PC-3 (cell line): ENCODE measurements at regions not wholly inside any gene's neighbourhood (a gene's known extent, or its start where the extent isn't known, plus 50 kb on each side); places are given as distances from the start of the nearest gene placed in this dataset.

Experiments used
- ATAC-seq: fragments of 200-7000 bp; cut with Tn5 transposase; 2 replicates; pipeline ENCODE4 v1.9.1; 2020; ENCODE audit warnings: mild to moderate bottlenecking, moderate library complexity
- BruUV-seq: library from RNA; stranded (reverse); fragments of 400-500 nt; replicated peaks from 2 replicates; lab custom pipeline; 2021; lab: Mats Ljungman, UMichigan
- CTCF ChIA-PET: fragments of 300-600 bp; sonication (Branson Sonifier 250); formaldehyde crosslinking; loops from one replicate; lab custom pipeline; 2022; ENCODE audit warnings: antibody characterized with exemption; lab: Charles Lee
- POLR2A ChIA-PET: fragments of 300-600 bp; sonication (Branson Sonifier 250); formaldehyde crosslinking; loops from one replicate; lab custom pipeline; 2022; ENCODE audit warnings: antibody characterized with exemption; ENCODE audit not compliant: unreplicated experiment; lab: Charles Lee
- DNase-seq: peaks from one replicate; pipeline ENCODE4 v3.0.0-alpha.2; 2015
- H2AFZ ChIP-seq: fragments of 300-600 bp; sonication (generic); 2 replicates; pipeline ENCODE4 v1.6.0; 2016; ENCODE audit warnings: antibody characterized with exemption, low read length
- H3F3A ChIP-seq: fragments of 300-600 bp; sonication (generic); one replicate; pipeline ENCODE4 v1.6.0; 2017; ENCODE audit warnings: antibody characterized with exemption, low read length, control low read depth, mild to moderate bottlenecking; ENCODE audit not compliant: unreplicated experiment
- H3K27ac ChIP-seq: fragments of 300-600 bp; sonication (generic); 2 replicates; pipeline ENCODE4 v1.5.1; 2016; ENCODE audit warnings: mild to moderate bottlenecking, low read length
- H3K27me3 ChIP-seq: fragments of 300-600 bp; sonication (generic); 2 replicates; pipeline ENCODE4 v1.6.1; 2016; ENCODE audit warnings: low read length, mixed read lengths
- H3K36me3 ChIP-seq: fragments of 300-600 bp; sonication (generic); 2 replicates; pipeline ENCODE4 v1.6.1; 2016; ENCODE audit warnings: low read depth, mixed run types, low read length, mixed read lengths
- H3K4me1 ChIP-seq: fragments of 300-600 bp; sonication (generic); 2 replicates; pipeline ENCODE4 v1.5.1; 2016; ENCODE audit warnings: low read length; ENCODE audit not compliant: insufficient read depth
- H3K4me2 ChIP-seq: fragments of 300-600 bp; sonication (generic); 2 replicates; pipeline ENCODE4 v1.6.0; 2016; ENCODE audit warnings: low read length
- H3K4me3 ChIP-seq: fragments of 300-600 bp; sonication (generic); 2 replicates; pipeline ENCODE4 v1.5.1; 2016; ENCODE audit warnings: mild to moderate bottlenecking, low read length, mixed read lengths
- H3K79me2 ChIP-seq: fragments of 300-600 bp; sonication (generic); 2 replicates; pipeline ENCODE4 v1.6.1; 2017; ENCODE audit warnings: low read length, mixed read lengths
- H3K9ac ChIP-seq: fragments of 300-600 bp; sonication (generic); 2 replicates; pipeline ENCODE4 v1.6.0; 2016; ENCODE audit warnings: mild to moderate bottlenecking, low read length
- H3K9me2 ChIP-seq: fragments of 300-600 bp; sonication (generic); replicated peaks from 2 replicates; pipeline ENCODE4 v1.6.1; 2016; ENCODE audit warnings: mixed run types, low read length, mixed read lengths
- H3K9me3 ChIP-seq: fragments of 300-600 bp; sonication (generic); 2 replicates; pipeline ENCODE4 v1.6.1; 2016; ENCODE audit warnings: low read length, mixed read lengths
- H4K20me1 ChIP-seq: fragments of 300-600 bp; sonication (generic); 2 replicates; pipeline ENCODE4 v1.6.1; 2016; ENCODE audit warnings: low read length, mixed read lengths
- EZH2 ChIP-seq: fragments of 300-600 bp; sonication (generic); IDR thresholded peaks from one replicate; pipeline ENCODE4 v1.6.1; 2017; ENCODE audit warnings: antibody characterized with exemption, mild to moderate bottlenecking, low read length; ENCODE audit not compliant: unreplicated experiment
- EZH2phosphoT487 ChIP-seq: fragments of 300-600 bp; sonication (generic); IDR thresholded peaks from 2 replicates; pipeline ENCODE4 v1.6.1; 2018; ENCODE audit warnings: mild to moderate bottlenecking, antibody characterized with exemption, low read length, borderline replicate concordance
- intact Hi-C: fragments of 100-400 bp; cut with micrococcal nuclease; formaldehyde crosslinking; loops from 2 replicates; pipeline ENCODE4 v1.9.0; 2023
- TF ChIP-seq, protein P1 (sequence below): fragments of 300-600 bp; sonication (generic); conservative IDR thresholded peaks from 2 replicates; pipeline ENCODE4 v1.5.1; 2017; ENCODE audit warnings: antibody characterized with exemption, low read depth, mild to moderate bottlenecking, low read length

DNA sequence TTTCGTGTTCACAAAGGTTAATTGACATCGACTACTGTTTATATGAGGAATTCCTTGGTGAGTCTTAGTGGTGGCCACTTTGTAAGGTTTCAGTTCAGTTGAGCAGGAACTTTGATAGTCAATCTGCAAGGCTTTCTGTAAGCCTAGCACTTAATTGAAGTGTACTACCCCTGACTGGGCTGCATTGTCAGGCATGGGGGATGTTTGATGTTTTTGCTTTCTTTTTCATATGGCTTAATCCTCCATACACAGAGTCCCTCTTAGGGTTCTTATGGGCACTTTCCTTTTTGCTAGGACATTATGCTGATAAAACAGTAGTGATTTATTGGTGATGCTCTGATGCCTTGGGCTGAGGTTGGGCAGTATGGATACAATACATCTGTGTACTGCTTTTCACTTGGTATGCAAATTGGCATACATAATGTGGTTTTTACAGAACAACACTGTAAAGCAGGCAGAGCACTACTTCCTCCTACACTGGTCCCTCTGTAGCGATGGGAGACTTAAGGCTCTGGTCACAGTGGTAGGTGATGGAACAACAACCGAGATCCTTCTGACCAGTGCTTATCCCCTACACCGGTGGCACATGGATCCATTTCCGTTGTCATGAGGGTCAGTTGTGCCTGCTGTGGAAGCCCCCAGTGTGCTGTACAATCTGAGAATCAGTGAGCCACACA, 261.0 kb downstream of the MFSD1 start:
- TF ChIP-seq EZH2 (no peak), EZH2phosphoT487 (no peak)
- TF ChIP-seq, protein P1, sequence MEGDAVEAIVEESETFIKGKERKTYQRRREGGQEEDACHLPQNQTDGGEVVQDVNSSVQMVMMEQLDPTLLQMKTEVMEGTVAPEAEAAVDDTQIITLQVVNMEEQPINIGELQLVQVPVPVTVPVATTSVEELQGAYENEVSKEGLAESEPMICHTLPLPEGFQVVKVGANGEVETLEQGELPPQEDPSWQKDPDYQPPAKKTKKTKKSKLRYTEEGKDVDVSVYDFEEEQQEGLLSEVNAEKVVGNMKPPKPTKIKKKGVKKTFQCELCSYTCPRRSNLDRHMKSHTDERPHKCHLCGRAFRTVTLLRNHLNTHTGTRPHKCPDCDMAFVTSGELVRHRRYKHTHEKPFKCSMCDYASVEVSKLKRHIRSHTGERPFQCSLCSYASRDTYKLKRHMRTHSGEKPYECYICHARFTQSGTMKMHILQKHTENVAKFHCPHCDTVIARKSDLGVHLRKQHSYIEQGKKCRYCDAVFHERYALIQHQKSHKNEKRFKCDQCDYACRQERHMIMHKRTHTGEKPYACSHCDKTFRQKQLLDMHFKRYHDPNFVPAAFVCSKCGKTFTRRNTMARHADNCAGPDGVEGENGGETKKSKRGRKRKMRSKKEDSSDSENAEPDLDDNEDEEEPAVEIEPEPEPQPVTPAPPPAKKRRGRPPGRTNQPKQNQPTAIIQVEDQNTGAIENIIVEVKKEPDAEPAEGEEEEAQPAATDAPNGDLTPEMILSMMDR, result no peak
- Histone ChIP-seq H3K27ac (no peak overlapping the region), H3K9ac (no peak overlapping the region), H2AFZ (no peak overlapping the region), H3K4me3 (no peak overlapping the region), H3K36me3 (no peaks in the 10 kb centered on the region), H3K9me3 (no peaks in the 10 kb centered on the region), H3K4me1 (peaks cover 4% of the 10 kb centered on the region; the same call in 1 of the 2 replicates), H3F3A (no peaks in the 10 kb centered on the region), H3K9me2 (no peaks in the 10 kb centered on the region), H4K20me1 (no peaks in the 10 kb centered on the region), H3K4me2 (no peak overlapping the region), H3K27me3 (no peaks in the 10 kb centered on the region), H3K79me2 (peaks cover 76% of the 10 kb centered on the region)
- POLR2A ChIA-PET, result no interaction called here
- CTCF ChIA-PET, result no interaction called here
- no peak for DNase-seq
- BruUV-seq, result no TSS peak
- no peak for ATAC-seq
- intact Hi-C loops, result no loop called here

DNA sequence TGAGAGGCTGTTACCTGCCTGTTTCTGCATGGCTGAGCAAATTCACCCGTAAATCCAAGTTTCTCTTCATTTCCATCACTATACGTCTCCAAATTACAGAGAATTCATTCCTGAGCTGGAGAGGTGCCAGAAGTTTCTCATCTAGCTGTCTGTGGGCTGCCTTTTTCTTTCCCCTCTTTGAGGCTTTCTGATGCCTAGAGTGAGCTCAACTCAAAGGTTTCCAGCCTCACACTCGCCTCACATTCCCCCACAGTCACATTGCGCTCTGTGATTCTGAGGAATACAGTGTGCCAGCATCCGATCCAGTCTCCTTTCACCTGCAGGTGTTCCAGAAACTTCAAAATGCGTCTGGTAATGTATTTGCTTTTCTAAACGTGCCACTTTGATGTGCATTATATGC, 267.2 kb downstream of the MFSD1 start, which contains the start of gene IQCJ:
IQCJ (plus strand) TSS at position 229 of the 400 bp plus-strand sequence.
- no TSS peak for BruUV-seq
- no peak within 1 kb of the TSS for H3K27ac ChIP-seq
- peaks cover 25% of the 10 kb centered on the region for H3K79me2 ChIP-seq
- no peaks in the 10 kb centered on the region for H3K4me1 ChIP-seq
- no peak within 1 kb of the TSS for H2AFZ ChIP-seq
- POLR2A ChIA-PET, result no interaction called here
- intact Hi-C loops, result no loop called here
- no peaks in the 10 kb centered on the region for H3K9me3 ChIP-seq
- TF ChIP-seq, protein P1, result no peak
- no peak for TF ChIP-seq EZH2
- TF ChIP-seq EZH2phosphoT487, result no peak
- no peaks in the 10 kb centered on the region for H3K27me3 ChIP-seq
- no peak within 1 kb of the TSS for H3K4me3 ChIP-seq
- H3K4me2 ChIP-seq, result no peak within 1 kb of the TSS
- no peaks in the 10 kb centered on the region for H3K9me2 ChIP-seq
- no peaks in the 10 kb centered on the region for H4K20me1 ChIP-seq
- no peaks in the 10 kb centered on the region for H3K36me3 ChIP-seq
- no peaks in the 10 kb centered on the region for H3F3A ChIP-seq
- CTCF ChIA-PET, result no interaction called here
- no peak for DNase-seq
- H3K9ac ChIP-seq, result no peak within 1 kb of the TSS
- ATAC-seq, result no peak

DNA sequence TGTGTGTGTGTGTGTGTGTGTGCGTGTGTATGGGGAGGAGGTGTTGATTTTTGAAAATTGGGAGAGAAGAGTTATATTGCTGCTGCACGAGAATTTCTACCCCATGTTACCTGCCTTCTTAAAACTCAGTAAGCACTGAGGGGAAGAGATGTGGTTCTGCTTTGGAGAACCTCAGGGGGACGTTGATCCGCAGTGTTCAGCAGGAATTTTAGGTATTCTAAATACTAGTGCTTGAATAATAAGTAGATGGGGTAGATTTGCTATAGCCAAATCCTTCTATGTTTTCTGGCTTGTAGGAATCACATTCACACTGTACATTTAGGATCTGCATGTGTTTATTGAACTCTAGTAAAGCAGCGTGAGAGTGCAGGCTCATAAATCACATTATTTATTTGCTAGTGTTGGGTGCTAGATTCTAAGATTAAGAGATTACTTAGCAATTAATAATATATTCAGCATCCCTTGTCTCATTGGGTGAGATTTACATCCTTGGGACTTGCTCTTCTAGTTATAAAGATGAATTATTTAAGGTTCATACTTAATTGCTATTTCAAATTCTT, 268.1 kb downstream of the MFSD1 start:
- no peak for ATAC-seq
- peaks cover 17% of the 10 kb centered on the region; the same call in 1 of the 2 replicates for H3K79me2 ChIP-seq
- intact Hi-C loops, result no loop called here
- no peaks in the 10 kb centered on the region for H3K36me3 ChIP-seq
- H3K27ac ChIP-seq, result no peak overlapping the region
- H2AFZ ChIP-seq, result no peak overlapping the region
- no TSS peak for BruUV-seq
- POLR2A ChIA-PET, result no interaction called here
- no peaks in the 10 kb centered on the region for H3K9me2 ChIP-seq
- CTCF ChIA-PET, result no interaction called here
- no peak overlapping the region for H3K9ac ChIP-seq
- no peak overlapping the region for H3K4me2 ChIP-seq
- H3K27me3 ChIP-seq, result no peaks in the 10 kb centered on the region
- no peak overlapping the region for H3K4me3 ChIP-seq
- no peaks in the 10 kb centered on the region for H3K9me3 ChIP-seq
- no peak for DNase-seq
- H3F3A ChIP-seq, result no peaks in the 10 kb centered on the region
- H3K4me1 ChIP-seq, result no peaks in the 10 kb centered on the region
- H4K20me1 ChIP-seq, result no peaks in the 10 kb centered on the region
- TF ChIP-seq EZH2 (no peak), EZH2phosphoT487 (no peak)
- TF ChIP-seq, protein P1, result no peak
